ENCODE measurements at regions not wholly inside any gene's neighbourhood (a gene's known extent, or its start where the extent isn't known, plus 50 kb on each side); places are given as distances from the start of the nearest gene placed in this dataset.

- H3K4me1 ChIP-seq (ENCODE audit: insufficient read depth): no peaks in the 10 kb centered on the region
- no peaks in the 10 kb centered on the region for H4K20me1 ChIP-seq (replicated peaks; ENCODE audit: insufficient read depth)
- TF ChIP-seq EZH2 (IDR thresholded peaks at IDR 0.05; ENCODE audit: low read depth, unreplicated experiment) (no peak), REST (IDR thresholded peaks at IDR 0.05; ENCODE audit: unreplicated experiment) (no peak), POLR2AphosphoS5 (IDR thresholded peaks at IDR 0.05; ENCODE audit: low read depth) (no peak)
- H3K36me3 ChIP-seq (ENCODE audit: insufficient read depth): no peaks in the 10 kb centered on the region
- H3K4me2 ChIP-seq: no peak overlapping the region
- DNase-seq (ENCODE audit: low spot score) (peak; percentile 24), ATAC-seq (peak; percentile 59; the same call in 2 of the 3 replicates)
- peaks cover 4% of the 10 kb centered on the region for H3K27me3 Mint-ChIP-seq (ENCODE audit: insufficient read depth, low read depth, poor library complexity)
- no peak overlapping the region for H3K4me3 Mint-ChIP-seq
- no peaks in the 10 kb centered on the region for H3K27me3 ChIP-seq (ENCODE audit: insufficient read depth)
- H3K9me2 ChIP-seq (ENCODE audit: insufficient read depth): peaks cover 5% of the 10 kb centered on the region; the same call in 1 of the 2 replicates
- H3K27ac Mint-ChIP-seq: no peak overlapping the region
- no peak overlapping the region for H3K27ac ChIP-seq (ENCODE audit: low read depth)
- H3K4me1 Mint-ChIP-seq: peaks cover 4% of the 10 kb centered on the region; the same call in 1 of the 3 replicates
- no peak overlapping the region for H2AFZ ChIP-seq
- no peaks in the 10 kb centered on the region for H3K79me2 ChIP-seq (replicated peaks; ENCODE audit: insufficient read depth)
- H3F3A ChIP-seq (replicated peaks; ENCODE audit: low read depth): no peaks in the 10 kb centered on the region
- no peaks in the 10 kb centered on the region for H3K9me3 Mint-ChIP-seq
- no peak overlapping the region for H3K4me3 ChIP-seq
- H3K36me3 Mint-ChIP-seq (ENCODE audit: low read depth): no peaks in the 10 kb centered on the region
Measured at GRCh38 chr3:18112674-18113375, 312.3 kb downstream of the SATB1 start.

DNA sequence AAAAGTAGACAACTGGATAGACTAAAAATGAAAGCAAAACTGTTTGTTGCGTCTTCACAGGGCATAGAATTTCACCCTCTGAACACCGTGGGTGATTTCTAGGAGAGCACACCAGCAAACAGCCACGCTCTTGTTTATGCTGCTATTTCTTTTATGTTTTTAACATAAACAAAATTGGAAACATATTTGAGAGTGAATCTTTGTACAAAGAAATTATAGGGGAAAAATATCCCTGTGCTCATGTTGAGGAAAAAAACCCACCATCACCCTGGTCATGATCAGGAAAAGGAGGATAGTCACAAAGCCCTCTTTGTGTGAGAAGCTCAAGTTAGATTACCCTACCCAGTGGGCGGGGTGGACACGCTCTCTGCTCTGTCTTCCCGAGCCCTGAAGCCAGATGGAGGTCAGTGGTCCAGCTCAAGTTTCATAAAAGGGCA lies 313.3 kb downstream of the SATB1 start:
- Histone ChIP-seq H2AFZ (no peak overlapping the region), H3K4me2 (no peak overlapping the region), H3K4me3 (no peak overlapping the region), H3K79me2 (replicated peaks; ENCODE audit: insufficient read depth) (no peaks in the 10 kb centered on the region), H3F3A (replicated peaks; ENCODE audit: low read depth) (no peaks in the 10 kb centered on the region), H3K36me3 (ENCODE audit: insufficient read depth) (no peaks in the 10 kb centered on the region), H4K20me1 (replicated peaks; ENCODE audit: insufficient read depth) (no peaks in the 10 kb centered on the region), H3K9me2 (ENCODE audit: insufficient read depth) (peaks cover 5% of the 10 kb centered on the region; the same call in 1 of the 2 replicates), H3K4me1 (ENCODE audit: insufficient read depth) (no peaks in the 10 kb centered on the region), H3K27me3 (ENCODE audit: insufficient read depth) (no peaks in the 10 kb centered on the region), H3K27ac (ENCODE audit: low read depth) (no peak overlapping the region)
- Mint-ChIP-seq H3K9me3 (no peaks in the 10 kb centered on the region), H3K27me3 (ENCODE audit: insufficient read depth, low read depth, poor library complexity) (peaks cover 4% of the 10 kb centered on the region), H3K4me3 (no peak overlapping the region), H3K4me1 (peaks cover 4% of the 10 kb centered on the region; the same call in 1 of the 3 replicates), H3K36me3 (ENCODE audit: low read depth) (no peaks in the 10 kb centered on the region), H3K27ac (no peak overlapping the region)
- ATAC-seq (peak; percentile 71), DNase-seq (ENCODE audit: low spot score) (peak; percentile 21)
- TF ChIP-seq, protein P1, sequence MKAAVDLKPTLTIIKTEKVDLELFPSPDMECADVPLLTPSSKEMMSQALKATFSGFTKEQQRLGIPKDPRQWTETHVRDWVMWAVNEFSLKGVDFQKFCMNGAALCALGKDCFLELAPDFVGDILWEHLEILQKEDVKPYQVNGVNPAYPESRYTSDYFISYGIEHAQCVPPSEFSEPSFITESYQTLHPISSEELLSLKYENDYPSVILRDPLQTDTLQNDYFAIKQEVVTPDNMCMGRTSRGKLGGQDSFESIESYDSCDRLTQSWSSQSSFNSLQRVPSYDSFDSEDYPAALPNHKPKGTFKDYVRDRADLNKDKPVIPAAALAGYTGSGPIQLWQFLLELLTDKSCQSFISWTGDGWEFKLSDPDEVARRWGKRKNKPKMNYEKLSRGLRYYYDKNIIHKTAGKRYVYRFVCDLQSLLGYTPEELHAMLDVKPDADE (IDR thresholded peaks at IDR 0.05): no peak
- TF ChIP-seq POLR2AphosphoS5 (IDR thresholded peaks at IDR 0.05; ENCODE audit: low read depth) (no peak), CTCF (conservative IDR thresholded peaks at IDR 0.05; ENCODE audit: low read depth in 2 of 2) (no peak), ZNF331 (CRISPR knock-in tag; IDR thresholded peaks at IDR 0.05; ENCODE audit: low read depth) (no peak), NANOG (IDR thresholded peaks at IDR 0.05; ENCODE audit: borderline replicate concordance) (no peak), REST (IDR thresholded peaks at IDR 0.05; ENCODE audit: unreplicated experiment) (no peak)
